ENCODE measurements at regions not wholly inside any gene's neighbourhood (a gene's known extent, or its start where the extent isn't known, plus 50 kb on each side); places are given as distances from the start of the nearest gene placed in this dataset.

GRCh38 chr10:52683776-52684175 is 88.8 kb downstream of the MBL2 start:
- WGBS (ENCODE audit: extremely low coverage, insufficient read length, low lambda C conversion rate): no CpG with 5 or more reads among the region's 2 CpGs
- TF ChIP-seq, protein P1, sequence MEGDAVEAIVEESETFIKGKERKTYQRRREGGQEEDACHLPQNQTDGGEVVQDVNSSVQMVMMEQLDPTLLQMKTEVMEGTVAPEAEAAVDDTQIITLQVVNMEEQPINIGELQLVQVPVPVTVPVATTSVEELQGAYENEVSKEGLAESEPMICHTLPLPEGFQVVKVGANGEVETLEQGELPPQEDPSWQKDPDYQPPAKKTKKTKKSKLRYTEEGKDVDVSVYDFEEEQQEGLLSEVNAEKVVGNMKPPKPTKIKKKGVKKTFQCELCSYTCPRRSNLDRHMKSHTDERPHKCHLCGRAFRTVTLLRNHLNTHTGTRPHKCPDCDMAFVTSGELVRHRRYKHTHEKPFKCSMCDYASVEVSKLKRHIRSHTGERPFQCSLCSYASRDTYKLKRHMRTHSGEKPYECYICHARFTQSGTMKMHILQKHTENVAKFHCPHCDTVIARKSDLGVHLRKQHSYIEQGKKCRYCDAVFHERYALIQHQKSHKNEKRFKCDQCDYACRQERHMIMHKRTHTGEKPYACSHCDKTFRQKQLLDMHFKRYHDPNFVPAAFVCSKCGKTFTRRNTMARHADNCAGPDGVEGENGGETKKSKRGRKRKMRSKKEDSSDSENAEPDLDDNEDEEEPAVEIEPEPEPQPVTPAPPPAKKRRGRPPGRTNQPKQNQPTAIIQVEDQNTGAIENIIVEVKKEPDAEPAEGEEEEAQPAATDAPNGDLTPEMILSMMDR (conservative IDR thresholded peaks at IDR 0.05): no peak
- H3K27ac Mint-ChIP-seq: no peak overlapping the region

More at GRCh38 chr10:52683776-52684175, 88.8 kb downstream of the MBL2 start:
- H3K79me2 ChIP-seq (ENCODE audit: insufficient read depth, low read length): no peaks in the 10 kb centered on the region
- H3K23me2 ChIP-seq (ENCODE audit: insufficient read length, low read depth, low read length, poor library complexity, severe bottlenecking): no peaks in the 10 kb centered on the region
- Mint-ChIP-seq H3K4me3 (no peak overlapping the region), H3K4me1 (peaks cover 18% of the 10 kb centered on the region in 2 experiments), H3K9me3 (no peaks in the 10 kb centered on the region; a peak in 1 of 5 replicates), H3K36me3 (ENCODE audit: insufficient read depth in 1 of 3, low read depth in 3 of 3) (no peaks in the 10 kb centered on the region), H3K27me3 (ENCODE audit: low read depth) (no peaks in the 10 kb centered on the region)
- H3K4ac ChIP-seq (ENCODE audit: low read depth, low read length): no peak overlapping the region
- no peaks in the 10 kb centered on the region for H4K20me1 ChIP-seq (ENCODE audit: control insufficient read depth, insufficient read depth, insufficient read length)
- H3K79me1 ChIP-seq (ENCODE audit: insufficient read depth, low read depth, low read length, poor library complexity, severe bottlenecking): no peaks in the 10 kb centered on the region
- no peak overlapping the region for H3K9ac ChIP-seq (ENCODE audit: extremely low read depth, insufficient read length, low read length)
- no peak overlapping the region for H2BK5ac ChIP-seq (ENCODE audit: insufficient read length, low read length)
- no peak overlapping the region for H3K14ac ChIP-seq (ENCODE audit: insufficient read depth, low read length)
- H2AFZ ChIP-seq (ENCODE audit: low read length): no peak overlapping the region
- no peak overlapping the region for H2BK120ac ChIP-seq (ENCODE audit: low read depth, low read length, poor library complexity, severe bottlenecking)
- no peak overlapping the region for H3K56ac ChIP-seq (ENCODE audit: insufficient read length, low read depth, low read length)
- H3K27me3 ChIP-seq (ENCODE audit: insufficient read depth, low read length): no peaks in the 10 kb centered on the region
- no peak overlapping the region for H3K4me2 ChIP-seq (ENCODE audit: insufficient read depth, insufficient read length, low read length)
- no peak overlapping the region for H3T11ph ChIP-seq (ENCODE audit: low read length)
- no peak overlapping the region for H2BK12ac ChIP-seq (ENCODE audit: insufficient read length, low read depth, low read length)
- H2AK5ac ChIP-seq (ENCODE audit: insufficient read length, low read length): no peak overlapping the region
- no peak overlapping the region for H4K91ac ChIP-seq (ENCODE audit: insufficient read length, low read depth, low read length)
- no peak overlapping the region for H3K23ac ChIP-seq (ENCODE audit: insufficient read length, low read depth, low read length)
- no peak overlapping the region for H2BK15ac ChIP-seq (ENCODE audit: low read depth, low read length)
- H2BK20ac ChIP-seq (ENCODE audit: low read depth, low read length, poor library complexity, severe bottlenecking): no peak overlapping the region
- no peak overlapping the region for H3K18ac ChIP-seq (ENCODE audit: insufficient read length, low read depth, low read length)
- no peaks in the 10 kb centered on the region for H3K9me3 ChIP-seq (ENCODE audit: control insufficient read depth, low read depth, low read length)
- no peak overlapping the region for H4K8ac ChIP-seq (replicated peaks; ENCODE audit: insufficient read length, low read depth, low read length)
- no peak for DNase-seq
- H3K27ac ChIP-seq (ENCODE audit: insufficient read length, low read depth, low read length): no peak overlapping the region
- H4K5ac ChIP-seq (ENCODE audit: insufficient read length, low read depth, low read length): no peak overlapping the region
- no peaks in the 10 kb centered on the region; the same call in 1 of the 2 replicates for H3K4me1 ChIP-seq (ENCODE audit: insufficient read depth, low read length)
